ENCODE measurements at regions not wholly inside any gene's neighbourhood (a gene's known extent, or its start where the extent isn't known, plus 50 kb on each side); places are given as distances from the start of the nearest gene placed in this dataset.

DNA sequence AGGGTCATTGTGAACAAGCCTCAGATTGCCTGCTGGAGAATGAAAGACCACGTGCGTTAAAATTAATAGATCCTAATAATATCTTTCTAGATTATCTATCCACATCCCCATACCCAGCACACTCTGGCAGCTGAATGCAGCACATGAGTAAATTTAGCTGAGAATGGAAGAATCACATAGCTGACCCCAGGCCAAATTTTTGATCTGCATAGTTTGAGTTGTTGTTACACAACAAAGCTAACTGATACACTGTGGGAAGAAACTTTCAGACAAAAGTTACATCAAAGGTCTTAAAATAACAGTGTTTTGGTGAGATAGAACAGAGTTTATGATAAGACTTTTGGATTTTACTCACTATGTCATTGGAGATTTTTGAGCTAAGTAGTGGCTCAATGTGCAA, 72.4 kb upstream of the ANXA10 start:
- H3K9ac ChIP-seq (ENCODE audit: low read length) = no peak overlapping the region
- peaks cover 6% of the 10 kb centered on the region for H3K9me3 ChIP-seq (ENCODE audit: control insufficient read depth, low read depth, low read length)
- H3K4me3 ChIP-seq (ENCODE audit: low read length) = no peak overlapping the region
- H3K27ac ChIP-seq (ENCODE audit: low read length) = no peak overlapping the region
- peaks cover 7% of the 10 kb centered on the region for H3K4me1 ChIP-seq (ENCODE audit: control insufficient read depth, low read depth, low read length)
- H3K36me3 ChIP-seq (ENCODE audit: control insufficient read depth, low read depth, low read length) = no peaks in the 10 kb centered on the region
- H3K27me3 ChIP-seq (ENCODE audit: control insufficient read depth, insufficient read depth, low read length) = no peaks in the 10 kb centered on the region

DNA sequence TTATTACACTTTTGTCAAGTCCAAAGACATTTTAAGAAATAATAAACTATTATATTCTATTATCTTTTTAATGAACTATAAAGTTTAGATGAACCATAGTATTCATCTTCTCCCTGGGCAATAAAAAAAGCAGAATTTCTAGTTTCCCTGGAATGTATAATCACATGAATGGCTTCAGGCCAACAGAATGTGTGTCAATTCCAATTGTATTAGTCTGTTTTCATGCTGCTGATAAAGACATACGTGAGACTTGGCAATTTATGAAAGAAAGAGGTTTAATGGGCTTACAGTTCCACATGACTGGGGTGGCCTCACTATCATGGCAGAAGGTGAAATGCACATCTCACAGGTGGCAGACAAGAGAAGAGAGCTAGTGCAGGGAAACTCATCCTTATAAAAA, 70.7 kb upstream of the ANXA10 start:
- Histone ChIP-seq H3K9ac (ENCODE audit: low read length) (no peak overlapping the region), H3K27me3 (ENCODE audit: control insufficient read depth, insufficient read depth, low read length) (no peaks in the 10 kb centered on the region), H3K9me3 (ENCODE audit: control insufficient read depth, low read depth, low read length) (peaks cover 6% of the 10 kb centered on the region), H3K36me3 (ENCODE audit: control insufficient read depth, low read depth, low read length) (no peaks in the 10 kb centered on the region), H3K4me3 (ENCODE audit: low read length) (no peak overlapping the region), H3K27ac (ENCODE audit: low read length) (no peak overlapping the region), H3K4me1 (ENCODE audit: control insufficient read depth, low read depth, low read length) (peaks cover 7% of the 10 kb centered on the region)

DNA sequence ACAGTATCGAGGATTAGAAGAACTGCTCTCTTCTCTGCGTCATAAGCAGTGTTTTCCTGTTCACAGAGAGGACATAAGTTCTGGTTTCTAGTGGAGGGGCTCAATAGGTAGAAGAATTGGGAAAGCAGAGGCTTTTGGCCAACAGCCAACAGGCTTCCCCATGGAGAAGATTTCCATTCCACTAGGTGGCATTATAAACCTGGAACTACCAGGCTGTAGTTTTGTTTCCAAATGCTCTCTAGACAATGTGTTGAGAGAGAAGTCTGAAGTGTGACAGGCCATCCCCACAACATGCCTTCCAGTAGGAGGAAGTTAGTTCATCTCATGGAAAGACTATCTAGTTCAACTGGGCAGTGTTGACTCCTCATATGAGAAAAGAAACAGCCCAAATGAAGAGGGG, 63.8 kb upstream of the ANXA10 start:
- no peak overlapping the region for H3K4me3 ChIP-seq (ENCODE audit: low read length)
- H3K9me3 ChIP-seq (ENCODE audit: control insufficient read depth, low read depth, low read length) = no peaks in the 10 kb centered on the region
- no peaks in the 10 kb centered on the region for H3K27me3 ChIP-seq (ENCODE audit: control insufficient read depth, insufficient read depth, low read length)
- H3K36me3 ChIP-seq (ENCODE audit: control insufficient read depth, low read depth, low read length) = no peaks in the 10 kb centered on the region
- H3K27ac ChIP-seq (ENCODE audit: low read length) = no peak overlapping the region
- H3K9ac ChIP-seq (ENCODE audit: low read length) = no peak overlapping the region
- no peaks in the 10 kb centered on the region for H3K4me1 ChIP-seq (ENCODE audit: control insufficient read depth, low read depth, low read length)

DNA sequence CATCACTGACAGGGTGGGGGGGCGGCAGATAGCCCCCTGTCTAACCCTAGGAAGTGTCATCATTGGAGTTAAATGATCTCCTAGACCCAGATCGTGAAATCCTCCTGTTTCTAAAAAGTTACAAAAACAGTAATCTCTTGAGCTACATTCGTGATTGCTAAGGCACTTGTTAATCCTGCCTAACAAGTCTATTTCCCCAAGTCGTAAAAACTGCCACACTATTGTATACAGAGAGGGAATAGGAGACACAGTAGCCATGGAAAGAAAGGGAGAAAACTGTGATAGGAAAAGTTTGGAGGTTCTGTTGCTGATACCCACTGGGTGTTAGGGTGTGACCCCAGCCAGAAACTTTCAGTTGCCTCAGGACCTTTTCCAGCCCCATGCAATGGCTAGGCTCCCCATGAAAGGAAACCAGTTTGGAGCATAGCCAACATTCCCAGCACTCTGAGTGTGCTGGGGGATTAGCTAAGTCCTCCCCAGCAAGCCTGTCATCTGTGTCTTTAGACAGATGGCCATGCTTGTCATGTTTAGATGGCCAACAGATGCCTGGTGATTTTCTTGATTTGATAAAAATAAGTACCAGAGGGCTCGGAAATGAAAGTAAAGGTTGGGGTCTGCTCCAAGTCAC, 63.3 kb upstream of the ANXA10 start:
- Histone ChIP-seq H3K4me3 (ENCODE audit: low read length) (no peak overlapping the region), H3K36me3 (ENCODE audit: control insufficient read depth, low read depth, low read length) (no peaks in the 10 kb centered on the region), H3K9me3 (ENCODE audit: control insufficient read depth, low read depth, low read length) (no peaks in the 10 kb centered on the region), H3K9ac (ENCODE audit: low read length) (no peak overlapping the region), H3K27me3 (ENCODE audit: control insufficient read depth, insufficient read depth, low read length) (no peaks in the 10 kb centered on the region), H3K27ac (ENCODE audit: low read length) (no peak overlapping the region), H3K4me1 (ENCODE audit: control insufficient read depth, low read depth, low read length) (no peaks in the 10 kb centered on the region)

DNA sequence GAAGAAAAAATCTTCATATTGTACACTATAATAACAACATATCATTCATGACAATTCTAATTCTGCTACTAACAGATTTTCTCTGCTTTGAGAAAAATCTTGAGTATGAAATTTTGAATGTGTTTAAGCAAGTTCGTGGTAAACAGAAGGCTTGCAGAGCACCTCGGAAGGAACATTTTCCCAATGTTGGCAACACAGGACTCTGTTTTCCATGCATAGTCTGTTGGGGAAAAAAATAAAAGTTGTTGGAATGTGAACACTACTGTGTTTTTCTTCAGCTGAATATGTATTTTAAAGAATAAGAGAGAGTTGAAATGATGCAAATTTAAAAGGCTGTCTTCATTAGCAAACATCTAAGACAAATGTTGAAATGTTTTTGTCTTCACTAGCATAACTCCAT, 54.7 kb upstream of the ANXA10 start:
- H3K9ac ChIP-seq (ENCODE audit: low read length) = no peak overlapping the region
- no peak overlapping the region for H3K27ac ChIP-seq (ENCODE audit: low read length)
- H3K27me3 ChIP-seq (ENCODE audit: control insufficient read depth, insufficient read depth, low read length) = no peaks in the 10 kb centered on the region
- no peaks in the 10 kb centered on the region for H3K4me1 ChIP-seq (ENCODE audit: control insufficient read depth, low read depth, low read length)
- H3K4me3 ChIP-seq (ENCODE audit: low read length) = no peak overlapping the region
- no peaks in the 10 kb centered on the region for H3K36me3 ChIP-seq (ENCODE audit: control insufficient read depth, low read depth, low read length)
- H3K9me3 ChIP-seq (ENCODE audit: control insufficient read depth, low read depth, low read length) = no peaks in the 10 kb centered on the region

DNA sequence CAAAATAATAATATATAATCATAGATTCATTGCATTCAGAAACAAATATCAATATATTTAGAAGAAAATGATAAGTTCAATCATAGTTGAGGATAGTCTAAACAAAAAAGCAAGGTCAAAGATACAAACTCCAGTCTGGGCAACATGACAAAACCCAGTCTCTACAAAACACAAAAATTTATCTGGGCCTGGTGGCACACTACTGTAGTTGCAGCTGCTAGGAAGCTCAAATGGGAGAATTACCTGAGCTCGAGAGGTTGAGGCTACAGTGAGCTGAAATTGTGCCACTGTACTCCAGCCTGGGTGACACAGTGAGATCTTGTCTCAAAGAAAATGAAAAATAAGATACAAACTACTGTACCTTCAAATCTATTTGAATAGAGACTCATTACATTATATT, 52.7 kb upstream of the ANXA10 start:
- Histone ChIP-seq H3K36me3 (ENCODE audit: control insufficient read depth, low read depth, low read length) (no peaks in the 10 kb centered on the region), H3K4me3 (ENCODE audit: low read length) (no peak overlapping the region), H3K9ac (ENCODE audit: low read length) (no peak overlapping the region), H3K9me3 (ENCODE audit: control insufficient read depth, low read depth, low read length) (no peaks in the 10 kb centered on the region), H3K27me3 (ENCODE audit: control insufficient read depth, insufficient read depth, low read length) (no peaks in the 10 kb centered on the region), H3K27ac (ENCODE audit: low read length) (no peak overlapping the region), H3K4me1 (ENCODE audit: control insufficient read depth, low read depth, low read length) (no peaks in the 10 kb centered on the region)

All from iPS-18a (cell line).